ENCODE measurements at regions not wholly inside any gene's neighbourhood (a gene's known extent, or its start where the extent isn't known, plus 50 kb on each side); places are given as distances from the start of the nearest gene placed in this dataset.
"Not testable (repeated sequence)": the region's sequence is repeated elsewhere in the genome, so short reads cannot be mapped to it uniquely, and the experiment has no call there.

DNA sequence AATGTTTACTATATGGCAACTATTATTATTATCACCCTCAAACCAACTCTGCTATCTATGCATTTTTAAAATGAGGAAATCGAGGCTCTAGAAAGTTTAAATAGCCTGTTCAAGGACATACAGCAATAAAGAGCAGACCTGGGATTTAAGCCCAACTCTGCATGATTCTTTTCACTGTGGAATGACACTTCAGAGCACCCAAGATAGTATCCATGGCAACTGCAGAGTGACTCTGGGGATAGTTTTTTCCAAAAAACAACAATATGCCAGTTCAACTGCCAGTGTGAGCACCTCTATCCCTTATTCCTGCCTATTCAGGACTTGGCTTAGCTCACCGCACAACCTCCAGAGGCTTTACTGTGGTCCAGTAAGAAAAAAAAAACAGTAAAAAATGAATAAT lies 293.9 kb downstream of the BRINP2 start:
- no peak for DNase-seq

DNA sequence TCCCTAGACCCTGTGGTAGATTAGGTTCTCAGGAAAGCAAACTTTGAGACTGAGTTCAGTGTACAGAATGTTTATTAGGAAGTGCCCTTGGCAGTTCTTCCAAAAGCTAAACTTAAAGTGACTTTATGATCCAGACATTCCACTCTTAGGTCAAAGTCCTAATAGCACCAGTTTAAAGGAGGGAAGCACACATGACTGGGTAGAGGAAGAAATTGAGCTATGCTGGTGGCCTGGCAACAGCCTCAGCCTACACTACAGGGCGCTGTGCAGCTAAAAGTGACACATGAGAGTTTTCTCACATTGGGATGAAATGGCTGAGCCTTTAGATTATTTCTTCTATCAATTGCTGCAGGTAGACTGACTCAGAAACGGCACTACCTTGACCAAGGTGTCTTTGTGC lies 280.4 kb downstream of the BRINP2 start:
- no peak for DNase-seq

DNA sequence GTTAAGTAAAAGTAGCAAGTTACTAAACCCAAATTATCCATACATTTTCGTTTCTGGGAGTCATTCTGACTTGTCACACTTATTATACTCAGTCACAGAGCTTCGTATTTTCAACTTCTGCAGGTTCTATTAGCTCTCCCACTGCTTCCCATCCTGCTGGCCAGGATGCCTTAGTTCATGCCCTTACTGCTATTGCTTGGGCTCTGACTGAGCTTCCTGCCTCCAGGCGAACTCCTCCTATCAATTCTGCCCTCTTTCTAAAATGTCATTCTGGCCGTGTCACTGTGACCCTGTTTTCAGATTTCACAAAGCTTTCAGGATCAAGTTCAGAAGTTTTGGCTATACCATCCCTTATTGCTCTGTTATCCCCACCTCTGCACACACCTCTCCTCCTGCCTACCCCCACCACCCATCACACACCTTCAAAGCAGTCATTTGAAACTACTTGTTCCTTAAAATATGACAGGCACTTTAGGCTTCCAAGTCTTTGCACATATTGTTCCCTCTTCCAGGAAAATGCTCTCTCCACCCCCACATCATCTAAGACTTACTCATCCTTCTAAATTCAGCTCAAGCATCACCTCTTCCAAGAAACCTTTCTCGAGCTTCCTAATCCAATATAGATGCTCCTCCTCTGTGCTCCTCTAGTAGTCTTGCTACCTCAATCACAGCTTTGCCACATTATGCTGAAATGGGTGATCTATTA lies 278.0 kb downstream of the BRINP2 start:
- DNase-seq: no peak

DNA sequence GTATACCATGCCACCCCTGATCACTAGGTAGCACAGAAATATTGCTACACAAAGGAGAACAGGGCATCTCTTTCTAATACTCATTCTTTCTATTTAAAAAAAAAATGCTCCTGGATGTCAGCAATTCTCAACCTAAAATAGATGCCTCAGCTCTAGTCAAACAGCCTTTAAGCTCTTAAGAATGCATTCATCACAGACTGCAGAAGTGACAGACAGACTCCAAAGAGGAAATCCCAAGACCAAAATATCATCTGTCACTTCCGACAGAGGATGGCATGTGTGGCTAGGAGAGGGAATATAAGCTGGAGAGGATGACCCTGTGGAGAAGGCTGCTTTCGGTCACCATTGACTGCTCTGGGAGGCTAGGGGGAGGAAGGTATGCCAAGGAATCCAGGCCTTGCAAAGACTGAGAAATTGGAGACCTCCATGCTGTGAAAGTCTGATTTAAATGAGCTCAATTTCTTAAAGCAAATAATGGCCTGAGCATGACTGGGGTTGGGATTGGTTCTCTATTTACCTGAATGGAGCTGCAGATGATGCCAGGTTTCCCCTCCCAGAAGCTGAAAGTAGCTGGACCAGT lies 277.4 kb downstream of the BRINP2 start:
- DNase-seq: no peak

DNA sequence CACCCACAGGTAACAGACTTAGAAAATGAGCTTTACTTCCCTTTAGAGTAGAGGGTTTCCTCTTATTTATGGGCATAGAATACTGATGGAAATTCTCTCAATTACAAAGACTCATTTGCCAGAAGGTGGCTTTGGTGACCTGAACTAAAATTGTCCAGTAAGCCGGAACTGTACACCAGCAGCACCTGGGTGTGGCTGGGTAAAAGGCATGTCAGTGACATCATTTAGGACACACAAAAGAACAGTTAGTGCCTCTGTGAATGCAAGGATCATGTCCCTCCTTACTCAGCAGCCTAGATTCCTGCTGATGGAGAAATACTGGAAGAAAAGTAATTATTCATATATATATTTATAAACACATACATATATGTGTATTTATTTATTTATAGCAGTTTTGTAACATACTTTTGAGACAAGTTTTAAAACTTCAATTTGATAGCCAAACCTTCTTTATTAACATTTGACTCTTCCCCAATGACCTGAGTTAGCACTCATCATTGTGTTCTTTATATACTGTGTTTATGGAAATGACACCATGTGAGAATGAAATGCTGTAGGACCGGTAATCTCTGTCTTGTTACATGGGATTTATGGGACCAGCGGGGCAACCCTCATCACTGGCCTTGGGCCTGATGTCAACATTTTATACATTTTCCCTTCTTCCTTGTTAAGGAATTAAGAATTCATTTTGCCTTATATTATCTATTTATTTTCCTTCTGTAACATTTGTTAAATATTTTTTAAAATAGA lies 274.4 kb downstream of the BRINP2 start:
- DNase-seq: no peak

DNA sequence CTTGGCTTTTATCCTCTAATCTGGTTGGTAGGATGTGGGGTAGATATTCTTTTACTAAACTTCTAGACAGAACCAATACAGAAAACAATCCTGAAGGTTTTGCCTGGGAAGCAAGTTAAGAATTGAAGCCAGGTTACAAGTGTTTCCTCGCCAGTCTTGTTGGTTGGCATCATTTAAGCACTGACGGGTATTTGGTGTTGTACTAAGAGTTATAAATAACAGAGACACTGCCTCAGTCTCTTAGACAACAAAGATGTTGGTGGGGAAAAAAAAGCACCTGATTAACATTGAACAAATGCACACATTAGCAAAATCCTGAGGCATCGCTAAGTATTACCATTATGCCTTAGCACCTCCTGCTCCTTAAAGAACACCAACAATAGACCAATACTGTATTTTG lies 272.2 kb downstream of the BRINP2 start:
- no peak for DNase-seq

DNA sequence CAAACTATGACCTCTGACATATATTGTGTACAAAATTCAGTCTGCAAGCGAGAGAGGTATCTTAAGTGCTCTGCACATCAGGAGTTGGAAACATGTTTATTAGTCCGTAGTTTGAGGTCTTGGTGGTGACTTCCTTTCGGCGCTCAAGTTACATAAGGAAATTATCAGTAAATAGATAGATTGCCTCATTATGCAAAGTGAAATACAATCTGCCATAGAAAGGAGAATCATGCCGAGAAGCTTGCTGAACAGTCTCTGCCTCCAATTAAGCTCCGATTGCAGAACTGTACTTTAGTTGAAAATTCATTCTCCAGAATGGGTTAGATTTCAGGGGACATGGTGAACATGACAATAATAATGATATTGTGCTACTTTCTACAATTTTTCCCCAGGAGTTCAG lies 271.8 kb downstream of the BRINP2 start:
- DNase-seq: no peak

DNA sequence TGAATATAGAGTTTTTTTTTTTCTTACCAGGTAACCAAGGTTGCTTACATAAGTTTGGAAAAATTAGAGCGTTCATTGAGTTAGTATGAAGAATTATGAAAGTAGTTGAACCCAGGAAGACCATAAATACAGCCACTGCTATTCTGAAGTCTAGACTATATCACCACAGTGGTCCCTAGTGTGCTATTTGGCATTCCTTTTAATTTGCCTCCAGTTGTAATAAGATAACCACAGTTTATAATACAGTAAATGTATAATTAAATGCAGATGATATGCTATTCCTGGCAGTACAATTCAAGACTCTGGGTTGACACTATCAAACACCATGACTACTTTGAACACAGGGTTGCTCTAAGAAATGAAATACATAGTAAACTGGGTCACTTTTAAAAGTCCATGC lies 270.5 kb downstream of the BRINP2 start:
- no peak for DNase-seq

DNA sequence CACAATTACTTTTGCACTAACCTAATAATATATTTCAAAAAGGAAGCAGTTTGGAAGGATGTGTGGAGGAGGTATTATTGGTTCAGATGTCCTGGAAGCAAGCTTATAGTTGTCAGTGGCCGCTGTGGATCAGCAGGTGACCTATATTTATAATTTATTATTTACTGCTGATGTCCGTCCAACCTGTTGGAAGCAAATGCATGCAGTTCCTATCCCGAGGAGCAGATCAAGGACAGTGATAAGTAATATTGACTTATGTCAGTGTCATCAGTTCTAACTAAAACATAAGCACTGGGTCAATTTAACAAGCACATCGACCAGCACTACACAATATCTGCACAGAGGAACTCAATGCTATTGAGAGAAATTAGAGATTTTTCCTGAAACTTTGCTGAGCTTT lies 270.1 kb downstream of the BRINP2 start:
- no peak for DNase-seq

DNA sequence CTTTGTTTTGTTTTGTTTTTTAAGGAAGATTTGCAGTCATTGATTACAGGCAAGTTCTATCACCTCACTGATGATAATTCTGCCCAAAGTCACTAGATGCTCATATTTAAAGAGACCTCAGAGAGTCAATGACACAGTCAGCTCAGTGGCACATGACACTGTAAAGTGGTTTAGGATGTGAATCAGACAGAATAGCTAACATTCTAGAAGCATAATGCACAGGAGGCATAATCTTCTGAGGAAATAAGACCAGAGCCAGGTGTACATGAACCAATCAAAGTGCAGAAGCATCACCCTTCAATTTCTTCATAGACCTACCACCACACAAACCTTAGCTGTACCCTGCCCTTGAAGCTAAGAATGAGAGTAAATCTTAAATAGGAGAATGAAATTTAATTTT lies 268.5 kb downstream of the BRINP2 start:
- DNase-seq: no peak

DNA sequence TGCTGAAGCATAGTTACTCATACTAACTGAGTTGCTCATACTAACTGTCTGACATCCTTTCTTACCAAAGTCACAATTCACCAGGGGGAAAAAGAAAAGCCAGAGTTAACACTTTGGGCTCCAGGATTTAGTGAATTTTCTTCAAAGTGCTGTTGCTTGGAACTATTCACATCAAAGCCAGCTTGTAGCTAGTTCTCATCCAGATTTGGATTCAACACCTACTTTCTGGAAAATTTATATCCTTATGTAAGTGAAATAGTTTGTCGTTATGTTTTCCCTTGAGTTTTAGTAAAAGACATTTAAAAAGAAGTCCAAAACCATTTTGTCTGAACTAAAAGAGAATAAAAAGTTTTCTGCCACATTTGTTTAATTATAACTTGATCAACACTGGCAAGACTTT lies 264.6 kb downstream of the BRINP2 start:
- no peak for DNase-seq

DNA sequence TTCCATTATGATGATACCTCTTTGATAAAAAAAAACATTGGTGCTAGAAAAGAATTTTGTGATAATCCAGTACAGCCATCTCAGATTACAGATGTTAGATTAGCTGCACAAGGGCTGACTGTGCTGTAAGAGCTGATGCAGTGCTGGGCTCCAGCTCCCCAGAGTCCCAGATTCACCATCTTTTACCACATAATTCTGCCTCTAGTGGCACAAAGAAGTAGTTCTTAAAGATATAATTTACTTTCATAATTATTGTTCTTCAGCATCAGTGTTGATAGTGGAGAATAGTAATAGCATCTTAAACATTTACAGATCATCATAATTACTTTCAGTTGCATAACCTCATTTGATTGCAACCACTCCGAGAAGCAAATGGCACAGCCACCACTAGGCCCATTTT lies 262.1 kb downstream of the BRINP2 start:
- DNase-seq: no peak

DNA sequence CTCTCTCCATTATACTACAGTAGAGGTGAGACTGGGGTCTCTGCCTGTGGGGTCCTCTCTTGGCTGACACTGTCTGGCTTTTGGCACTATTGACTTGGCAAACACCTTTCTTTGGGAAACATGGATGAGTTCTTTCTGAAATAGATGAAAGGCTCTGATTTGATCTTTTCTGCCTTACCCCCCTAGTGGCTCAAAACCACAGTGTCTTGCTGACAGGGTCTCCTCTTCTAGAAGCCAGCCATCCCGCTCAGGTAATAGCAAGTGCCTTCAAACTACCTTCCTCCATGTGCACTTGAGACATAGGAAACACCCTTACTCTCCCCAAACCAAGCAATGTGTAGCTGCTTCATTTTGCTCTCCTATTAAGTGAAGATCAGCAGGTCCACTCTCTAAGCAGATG lies 260.4 kb downstream of the BRINP2 start:
- no peak for DNase-seq

DNA sequence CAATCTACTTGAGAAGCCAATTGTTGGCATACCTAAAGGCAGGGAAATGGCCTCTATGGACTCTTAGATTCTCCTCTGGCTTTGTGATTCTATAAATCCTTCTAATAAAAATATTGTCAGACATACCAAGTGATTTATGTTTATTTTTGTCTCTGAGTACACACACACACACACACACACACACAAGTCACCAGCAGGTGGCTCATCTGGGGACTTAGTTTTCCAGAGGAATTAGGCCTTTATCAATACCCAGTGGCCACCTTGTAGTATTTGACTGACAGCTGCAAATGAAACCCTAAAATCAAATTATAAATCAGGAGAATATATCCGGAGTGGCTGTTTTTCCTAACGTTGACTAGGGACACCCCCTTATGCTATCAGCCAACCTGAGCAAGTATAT lies 258.5 kb downstream of the BRINP2 start:
- no peak for DNase-seq

DNA sequence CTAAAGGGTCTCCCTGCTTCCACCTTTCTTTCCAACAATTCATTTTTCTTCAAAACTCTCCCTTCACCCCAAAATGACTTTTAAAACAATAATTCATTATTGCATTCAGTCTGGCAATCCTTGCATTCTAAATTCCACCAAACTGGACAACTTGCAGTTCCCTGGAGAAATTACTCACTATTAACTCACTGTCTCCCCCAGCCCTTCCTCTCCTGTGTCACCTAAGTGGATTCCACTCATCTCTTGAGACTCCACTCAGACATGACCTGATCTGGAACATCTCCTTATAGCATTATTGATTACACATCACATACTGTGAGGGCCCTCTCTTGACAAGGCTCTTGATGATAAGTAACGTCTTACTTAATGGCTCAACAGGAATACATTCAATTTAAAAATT lies 257.1 kb downstream of the BRINP2 start:
- DNase-seq: no peak

DNA sequence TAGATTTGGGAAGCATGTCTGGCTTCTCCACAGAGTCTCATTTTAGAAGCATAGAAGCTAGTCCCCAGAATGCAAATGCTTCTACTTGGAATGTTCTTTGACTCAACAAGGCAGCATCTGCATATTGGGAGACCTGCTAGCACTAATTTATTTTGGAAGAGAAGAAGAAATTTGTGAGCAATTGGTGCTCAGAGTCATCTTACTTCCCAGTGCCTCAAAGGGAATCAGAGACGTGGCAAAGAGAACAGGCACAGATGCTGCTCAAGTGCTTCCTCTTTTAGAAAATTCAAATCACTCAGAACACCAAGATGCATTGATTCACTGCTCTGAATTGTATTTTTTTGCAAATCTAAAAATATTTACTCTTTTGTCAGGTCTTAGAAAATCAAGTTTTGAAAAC lies 255.7 kb downstream of the BRINP2 start:
- no peak for DNase-seq

DNA sequence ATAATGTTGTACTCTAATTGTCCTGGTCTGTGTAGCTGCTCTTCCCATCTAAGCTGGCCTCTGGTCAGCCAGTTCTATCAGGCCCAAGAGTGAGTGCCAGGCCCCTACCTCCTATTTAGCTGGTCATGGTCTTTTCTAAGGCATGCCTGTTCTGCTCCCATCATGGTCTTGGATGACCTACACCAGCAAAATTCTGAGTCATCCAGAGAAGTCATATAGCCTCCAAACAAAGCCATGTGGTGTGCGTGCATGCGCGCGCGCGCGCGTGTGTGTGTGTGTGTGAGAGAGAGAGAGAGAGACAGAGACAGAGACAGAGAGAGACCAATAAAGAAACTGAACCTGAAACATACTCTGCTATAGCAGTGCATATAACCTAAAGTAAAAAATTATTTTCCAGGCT lies 254.4 kb downstream of the BRINP2 start:
- DNase-seq: no peak

DNA sequence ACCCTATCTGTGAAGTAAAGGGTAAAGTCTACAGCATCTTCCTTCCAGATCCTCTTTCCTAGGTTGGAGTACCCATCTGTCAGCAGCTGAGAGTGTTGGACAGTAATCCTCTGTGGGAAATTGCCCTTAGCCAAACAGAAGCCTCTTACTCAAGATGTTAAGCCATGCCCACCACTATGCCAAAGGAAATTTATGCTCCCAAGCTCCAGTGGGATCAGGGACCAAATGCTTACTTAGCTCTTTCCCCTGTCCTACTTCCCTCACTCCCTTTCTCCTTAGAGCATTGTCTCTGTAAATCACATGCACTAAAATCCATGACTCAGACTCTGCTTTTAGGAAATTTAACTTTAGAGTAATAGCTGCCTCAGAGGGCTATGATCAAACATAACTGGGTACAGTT lies 254.0 kb downstream of the BRINP2 start:
- DNase-seq: no peak

DNA sequence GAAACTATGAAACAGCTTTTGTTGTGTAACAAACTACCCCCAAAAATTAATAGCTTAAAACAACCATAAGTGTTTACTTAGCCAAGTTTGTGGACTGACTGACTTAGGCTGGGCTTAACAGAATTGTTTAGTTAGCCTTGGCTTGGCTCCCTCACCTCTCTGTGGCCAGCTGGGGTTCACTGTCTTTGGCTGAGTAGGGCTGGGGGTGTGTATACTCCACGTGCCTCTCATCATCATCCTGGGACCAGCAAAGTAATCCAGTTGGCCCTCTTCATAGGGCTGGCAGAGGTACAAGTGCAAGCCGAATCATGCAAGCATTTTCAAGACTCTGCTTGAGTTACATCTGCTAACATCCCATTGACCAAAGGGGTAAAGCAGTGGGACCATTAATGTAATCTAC lies 252.3 kb downstream of the BRINP2 start:
- DNase-seq: no peak

DNA sequence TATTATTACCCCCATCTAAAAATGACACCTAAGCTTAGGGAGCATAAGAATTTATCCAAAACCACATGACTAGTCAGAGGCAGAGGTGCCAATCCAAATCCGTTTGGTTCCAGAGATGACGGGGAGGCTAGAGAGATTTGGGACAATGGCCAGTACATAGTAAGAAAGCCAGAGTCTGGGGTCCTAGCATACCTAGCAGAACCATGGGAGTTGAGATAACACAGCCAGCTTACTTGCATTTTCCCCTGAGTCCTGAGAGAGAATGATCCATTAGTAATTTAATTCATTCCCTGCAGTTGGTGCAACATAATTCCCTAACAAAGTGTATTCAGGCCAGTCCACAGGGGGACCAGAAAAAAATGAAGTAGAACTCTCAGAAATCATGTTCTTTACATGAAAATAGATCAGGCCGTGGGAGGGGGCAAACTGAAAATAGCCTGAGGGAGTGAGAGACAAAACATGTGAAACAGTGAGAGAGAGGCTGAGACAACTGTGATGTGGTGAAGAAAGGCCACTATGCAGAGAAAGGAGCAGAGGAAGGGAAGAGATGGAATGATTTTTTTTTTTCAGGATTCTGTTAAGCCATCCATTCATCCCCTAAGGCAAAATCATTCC lies 243.3 kb downstream of the BRINP2 start:
- no peak for DNase-seq

DNA sequence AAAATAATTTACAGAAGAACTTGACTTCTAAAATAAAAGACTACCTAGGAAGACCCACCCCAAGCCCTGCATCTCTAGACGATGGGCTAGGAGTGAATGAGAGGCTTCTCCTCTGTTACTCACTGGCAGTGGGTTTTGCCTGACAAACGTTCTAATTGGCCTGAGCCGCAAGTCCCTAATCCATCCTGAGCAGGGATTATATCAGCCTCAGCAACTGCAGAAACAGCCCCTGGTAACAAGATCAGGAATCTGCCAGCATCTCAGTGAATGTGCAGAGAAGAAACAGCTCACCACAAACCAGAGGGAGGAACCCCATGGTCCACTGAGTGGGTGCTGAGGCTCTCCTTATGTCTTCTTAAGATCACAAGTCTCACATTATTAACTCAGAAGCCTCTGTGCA lies 240.6 kb downstream of the BRINP2 start:
- no peak for DNase-seq

DNA sequence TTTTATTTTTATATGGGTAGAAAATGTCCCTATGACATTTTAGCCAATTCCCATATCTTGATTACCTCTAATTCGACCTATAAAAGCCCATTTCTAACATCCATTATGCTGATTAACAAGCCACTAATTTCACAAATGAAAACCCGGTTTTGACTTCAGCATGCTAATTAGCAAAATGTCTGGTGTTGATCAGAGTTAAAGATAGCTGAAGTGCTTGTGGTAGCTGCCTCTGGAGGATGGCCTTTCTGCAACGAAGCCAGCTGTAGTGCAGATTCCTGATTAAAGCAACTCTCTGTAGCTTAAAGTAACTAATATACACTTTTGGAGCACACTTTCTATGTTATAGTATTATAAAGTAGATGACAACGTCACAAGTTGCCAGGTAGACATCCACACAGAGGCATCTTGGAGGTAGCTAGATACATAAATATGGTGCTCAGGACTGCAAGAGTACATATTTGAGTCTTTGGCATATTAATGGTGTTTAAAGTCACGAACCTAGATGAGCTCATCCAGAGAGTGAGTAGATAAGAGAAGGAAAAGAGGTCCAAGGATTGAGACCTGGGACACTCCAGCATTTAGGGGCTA lies 239.5 kb downstream of the BRINP2 start:
- no peak for DNase-seq

DNA sequence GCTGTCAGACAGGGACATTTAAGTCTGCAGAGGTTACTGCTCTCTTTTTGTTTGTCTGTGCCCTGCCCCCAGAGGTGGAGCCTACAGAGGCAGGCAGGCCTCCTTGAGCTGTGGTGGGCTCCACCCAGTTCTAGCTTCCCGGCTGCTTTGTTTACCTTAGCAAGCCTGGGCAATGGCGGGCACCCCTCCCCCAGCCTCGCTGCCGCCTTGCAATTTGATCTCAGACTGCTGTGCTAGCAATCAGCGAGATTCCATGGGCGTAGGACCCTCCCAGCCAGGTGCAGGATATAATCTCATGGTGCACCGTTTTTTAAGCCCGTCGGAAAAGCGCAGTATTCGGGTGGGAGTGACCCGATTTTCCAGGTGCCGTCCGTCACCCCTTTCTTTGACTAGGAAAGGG lies 235.6 kb downstream of the BRINP2 start:
- not testable (repeated sequence) for DNase-seq

DNA sequence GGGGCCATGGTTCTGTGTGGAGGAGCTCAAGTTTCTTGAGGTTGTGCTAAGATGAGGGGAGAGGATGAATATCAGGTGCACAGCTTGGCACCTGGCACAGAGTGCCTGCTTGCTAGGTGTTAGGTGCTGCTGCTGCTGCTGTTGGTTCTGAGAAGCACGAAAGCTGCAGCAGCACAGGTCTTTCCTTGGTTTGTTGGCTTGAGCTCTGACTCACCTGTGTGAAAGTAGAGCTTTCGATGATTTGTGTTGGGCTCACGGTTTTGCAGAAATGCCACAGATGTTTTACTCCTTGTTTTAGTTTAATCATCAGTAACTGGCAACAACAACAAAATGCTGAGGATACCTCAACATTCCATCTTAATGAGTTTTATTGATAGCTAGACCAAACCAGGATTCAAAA lies 221.6 kb downstream of the BRINP2 start:
- no peak for DNase-seq

Data from NCI-H2029 treated with DMSO at 0.1 percent for 48 hours (cell line).